Activated T-cell treated with anti-CD3 and anti-CD28 coated beads for 48 hours (primary cell): ENCODE measurements at regions not wholly inside any gene's neighbourhood (a gene's known extent, or its start where the extent isn't known, plus 50 kb on each side); places are given as distances from the start of the nearest gene placed in this dataset.
"Not testable (repeated sequence)": the region's sequence is repeated elsewhere in the genome, so short reads cannot be mapped to it uniquely, and the experiment has no call there.

Experiments
- DNase-seq: peaks from one replicate; pipeline ENCODE4 v3.0.0-alpha.2; 2020; ENCODE audit warnings: low read depth

DNA sequence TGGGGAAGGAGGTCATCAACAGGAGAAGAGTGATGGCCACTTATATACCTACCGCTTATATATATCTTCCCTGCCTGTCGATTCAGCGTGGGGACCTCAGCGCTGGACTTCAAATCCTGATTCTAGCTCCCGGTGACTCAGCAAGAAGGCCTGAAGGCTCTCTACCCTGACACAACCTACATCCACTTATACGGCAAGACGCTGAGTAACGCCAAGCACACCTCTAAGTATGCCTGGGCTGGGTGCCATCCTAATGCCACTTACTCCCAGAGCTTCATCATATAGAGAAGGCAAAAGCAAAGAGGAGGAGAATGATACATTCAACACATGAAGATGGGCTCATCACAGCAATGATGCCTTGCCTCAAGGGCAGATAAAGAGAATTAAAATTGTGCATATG is 198.3 kb downstream of the CHIC2 start:
- no peak for DNase-seq

DNA sequence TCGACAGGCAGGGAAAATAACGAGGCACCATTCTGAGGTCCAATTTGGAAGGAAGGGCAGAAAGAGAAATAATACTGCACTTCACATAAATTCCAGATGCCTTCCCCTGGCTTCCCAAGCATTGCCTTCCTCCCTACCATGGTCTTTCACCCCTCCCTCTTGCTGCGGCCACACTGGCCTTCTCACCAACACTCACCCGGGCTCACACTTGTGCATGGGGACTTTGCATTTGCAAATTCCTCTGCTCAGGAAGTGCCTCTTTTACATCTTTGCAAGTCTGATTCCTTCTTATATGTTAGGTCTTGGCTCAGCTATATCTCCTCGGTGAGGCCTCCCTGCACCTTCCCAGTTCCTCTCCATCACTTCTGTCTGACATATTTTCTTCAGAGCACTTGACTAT is 199.4 kb downstream of the CHIC2 start:
- no peak for DNase-seq

DNA sequence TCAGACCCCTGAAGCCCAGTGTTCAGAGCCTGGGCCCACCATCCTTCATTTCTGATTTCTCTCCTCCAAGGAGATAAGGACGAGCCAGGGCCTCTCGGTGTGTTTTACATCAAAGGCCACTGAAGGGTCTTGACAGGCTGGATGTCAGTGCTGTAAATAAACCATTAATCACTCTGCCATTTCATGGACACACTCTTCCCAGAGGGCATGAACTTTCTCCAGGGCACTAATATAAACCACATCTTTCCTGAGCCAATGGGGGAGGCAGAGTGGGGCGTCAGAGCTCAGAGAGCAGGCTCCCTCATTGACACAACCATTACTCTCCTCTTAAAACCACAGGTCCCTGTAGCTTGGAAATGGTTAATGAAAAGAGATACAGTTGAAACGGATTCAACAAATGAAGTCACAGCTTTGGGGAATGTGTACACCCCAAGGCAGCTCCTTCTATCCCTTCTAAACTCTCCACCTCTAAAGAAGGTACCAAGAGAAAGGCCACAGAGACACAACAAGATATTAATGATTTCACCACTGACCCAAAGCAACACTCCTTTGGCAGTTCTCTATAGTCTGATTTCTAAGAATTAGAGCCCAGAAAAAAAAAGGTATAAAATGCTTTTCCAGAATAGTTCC is 200.6 kb downstream of the CHIC2 start:
- DNase-seq = no peak

DNA sequence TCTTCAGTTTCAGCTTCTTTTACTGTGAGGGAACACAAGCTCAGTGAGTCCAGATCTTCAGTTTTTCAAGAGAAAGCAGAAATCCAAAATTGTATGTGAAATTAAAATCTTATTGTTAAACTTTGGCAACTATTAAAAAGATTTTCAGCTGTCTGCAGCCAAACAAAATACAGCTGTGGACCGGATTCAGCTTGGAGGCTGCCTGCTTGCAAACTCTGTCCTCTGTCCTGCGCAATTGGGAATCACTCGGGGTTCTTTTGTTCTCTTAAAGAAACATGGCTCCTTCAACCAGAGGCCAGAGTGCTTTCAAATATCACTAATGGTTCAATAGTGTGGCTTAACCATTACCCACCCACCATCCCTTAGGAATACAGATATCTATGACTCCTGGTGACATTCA is 201.2 kb downstream of the CHIC2 start:
- DNase-seq = no peak

DNA sequence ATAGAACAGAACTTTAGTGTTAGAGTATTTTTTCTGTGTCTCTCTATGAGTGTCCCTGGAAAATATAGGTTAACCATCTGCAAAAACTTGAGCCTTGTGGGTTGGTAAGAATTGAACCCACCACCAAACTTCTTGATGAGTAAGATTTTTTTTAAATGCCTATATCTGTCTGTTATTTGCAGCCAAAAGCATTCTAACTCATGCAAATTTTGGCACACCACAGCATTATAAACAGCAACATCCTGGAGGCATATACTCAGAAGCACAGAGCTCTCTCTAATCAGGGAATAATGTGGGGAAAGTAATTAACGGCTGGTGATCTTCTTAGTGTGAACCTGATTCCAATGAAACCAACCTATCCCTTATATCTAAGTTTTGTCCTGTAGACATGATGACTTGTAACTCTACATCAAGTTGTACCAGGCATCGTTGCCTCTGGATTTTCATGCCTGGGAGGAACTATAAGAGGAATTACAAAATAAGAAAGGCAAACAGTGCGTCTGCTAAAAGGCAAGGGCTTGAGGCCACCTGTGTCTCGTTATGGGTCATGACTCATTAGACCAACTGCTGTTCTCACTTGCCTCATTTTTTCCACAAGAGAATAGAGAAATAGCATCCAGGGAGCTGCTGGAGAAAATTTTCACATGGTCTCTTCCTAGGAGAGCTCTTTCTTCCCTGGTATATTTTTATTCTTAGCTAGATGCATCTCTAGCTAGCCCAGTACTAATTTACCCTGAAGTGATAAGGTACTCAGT is 202.4 kb downstream of the CHIC2 start:
- no peak for DNase-seq

DNA sequence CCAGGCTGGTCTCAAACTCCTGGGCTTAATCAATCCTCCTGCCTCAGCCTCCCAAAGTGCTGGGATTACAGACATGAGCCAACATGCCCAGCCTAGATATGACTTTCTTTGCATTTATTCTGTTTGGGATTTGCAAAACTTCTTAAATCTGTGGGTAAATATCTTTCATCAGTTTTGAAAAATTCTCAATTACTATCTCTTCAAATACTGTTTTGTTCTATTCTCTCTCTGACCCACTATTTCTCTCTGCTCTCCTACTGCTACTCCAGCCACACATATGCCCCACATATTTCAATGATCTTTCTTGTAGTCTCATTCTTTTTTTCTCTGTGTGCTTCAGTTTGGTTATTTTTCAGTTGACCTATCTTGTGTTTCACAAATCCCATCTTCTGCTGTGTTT is 205.1 kb downstream of the CHIC2 start:
- DNase-seq = no peak

DNA sequence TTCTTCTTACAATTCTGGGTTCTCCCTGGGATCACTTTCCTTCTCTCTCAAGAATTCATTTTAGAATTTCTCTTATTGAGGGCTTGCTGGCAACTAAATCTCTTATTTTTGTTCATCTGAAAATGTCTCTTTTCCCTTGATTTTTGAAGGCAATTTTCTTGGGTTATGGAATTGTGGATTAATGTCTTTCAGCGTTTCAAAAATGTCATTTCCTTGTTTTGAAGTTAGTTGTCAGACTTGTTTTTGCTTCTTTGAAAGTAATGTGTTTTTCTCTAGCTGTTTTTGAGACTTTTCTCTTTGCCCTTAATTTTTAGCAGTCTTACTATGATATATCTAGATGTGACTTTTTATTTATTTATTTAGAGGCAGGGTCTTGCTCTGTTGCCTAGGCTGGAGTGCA is 205.7 kb downstream of the CHIC2 start:
- DNase-seq = no peak

DNA sequence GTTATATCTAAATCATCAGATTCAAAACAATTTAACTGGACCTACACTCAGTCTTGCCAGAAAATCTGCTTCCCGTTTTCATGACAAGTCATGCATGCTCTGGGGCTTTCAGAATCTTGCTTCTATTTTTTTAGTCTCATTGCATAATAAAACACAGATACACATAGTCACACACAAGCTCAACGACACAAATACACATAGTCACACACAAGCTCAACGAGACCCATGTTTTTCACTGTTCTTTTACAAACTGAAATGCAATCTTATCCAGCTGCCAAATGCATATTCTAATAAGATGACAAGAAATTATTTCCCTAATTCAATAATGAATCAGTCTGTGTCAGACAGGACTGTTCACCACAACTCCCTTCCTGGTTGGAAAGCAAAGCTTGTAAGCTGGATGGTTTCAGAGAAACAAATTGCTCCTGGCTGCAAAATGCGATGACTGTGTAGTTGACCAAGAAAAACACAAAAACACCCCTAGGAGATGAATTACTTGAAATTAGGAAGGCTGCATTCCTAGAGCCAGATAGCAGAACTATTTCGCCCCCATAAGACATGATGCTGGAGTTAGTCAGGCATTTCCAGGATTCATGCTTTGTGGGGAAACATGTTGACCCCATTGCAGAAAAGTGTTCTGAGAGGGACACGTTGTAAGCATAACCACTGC is 208.7 kb downstream of the CHIC2 start:
- no peak for DNase-seq

DNA sequence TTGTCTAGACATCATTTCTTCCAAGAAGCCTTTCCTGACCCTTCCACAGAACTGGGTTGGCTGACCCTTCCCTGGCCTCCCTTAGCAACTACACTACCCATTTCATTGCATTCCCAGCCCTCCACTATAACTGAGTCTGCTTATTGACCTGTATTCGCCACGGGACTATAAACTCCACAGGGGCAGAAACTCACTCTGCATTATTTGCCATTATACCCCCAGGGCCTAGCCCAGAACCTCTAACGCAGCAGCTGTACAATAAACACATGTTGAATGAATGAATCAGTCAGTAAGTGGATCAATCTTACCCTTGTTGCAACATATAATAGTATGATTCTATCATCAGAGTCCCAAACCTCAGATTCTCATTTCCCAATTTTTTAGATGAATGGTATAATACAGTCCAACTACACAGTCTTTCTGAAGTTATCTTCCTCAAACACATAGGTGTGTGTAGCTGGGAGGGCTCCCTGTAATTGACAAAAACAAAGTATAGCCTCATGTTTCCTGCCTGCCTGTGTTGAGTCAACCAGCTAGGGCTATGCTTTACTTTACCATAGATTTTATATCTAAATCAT is 209.3 kb downstream of the CHIC2 start:
- no peak for DNase-seq

DNA sequence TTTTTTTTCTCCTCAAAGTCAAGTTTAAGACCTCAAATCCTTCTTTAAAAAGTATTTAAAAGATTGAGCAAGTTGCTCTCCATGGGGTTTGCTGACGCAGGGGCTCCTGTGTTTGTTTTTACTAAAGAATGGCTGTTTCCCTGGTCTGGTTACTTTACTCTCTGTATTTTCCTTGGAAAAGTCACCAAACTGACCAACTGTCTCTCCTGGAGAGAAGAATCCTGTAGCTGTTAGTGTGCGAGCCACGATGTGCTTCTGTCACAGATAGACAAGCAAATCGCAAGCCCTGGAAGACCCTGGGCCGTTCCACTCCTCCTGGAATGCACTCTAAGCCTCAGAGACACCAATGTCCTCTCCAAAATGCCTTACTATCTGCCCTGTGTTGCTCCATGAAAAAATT is 212.1 kb downstream of the CHIC2 start:
- DNase-seq = no peak

DNA sequence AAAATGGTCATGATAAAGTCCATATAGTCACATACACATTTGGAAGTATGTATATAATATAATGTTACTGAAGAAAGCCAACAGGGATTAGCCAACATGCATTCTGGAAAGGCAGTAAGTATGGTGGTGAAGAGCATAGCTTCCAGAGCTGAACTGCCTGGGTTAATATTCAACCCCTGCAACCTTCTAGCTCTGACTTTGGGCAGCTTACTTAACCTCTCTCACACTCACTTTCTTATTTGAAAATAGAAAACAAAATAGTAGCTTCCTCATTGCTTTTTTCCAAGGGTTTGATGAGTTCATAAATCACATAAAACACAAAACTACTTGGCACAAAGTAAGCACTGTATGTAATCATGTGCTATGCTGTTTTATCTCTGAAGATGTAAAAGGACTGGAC is 216.4 kb downstream of the CHIC2 start:
- DNase-seq = no peak

DNA sequence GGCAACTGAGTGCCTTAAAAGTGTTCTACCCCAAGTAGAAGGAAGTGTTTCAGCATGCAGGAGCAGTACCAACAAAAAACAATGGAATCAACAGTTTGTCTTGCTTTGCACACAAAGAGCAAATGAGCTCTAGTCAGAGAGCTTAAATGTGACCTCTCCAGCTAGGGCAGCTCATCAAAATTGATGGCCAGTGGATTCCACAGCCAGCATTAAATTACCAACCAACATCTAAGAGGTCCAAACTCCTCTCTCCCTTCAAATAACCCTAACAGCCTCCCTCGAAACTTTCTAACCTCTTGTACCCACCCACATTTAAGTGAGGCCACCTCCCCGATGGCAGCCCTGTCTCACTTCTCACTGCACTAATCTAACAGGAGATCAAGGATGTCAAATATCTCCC is 219.9 kb downstream of the CHIC2 start:
- no peak for DNase-seq

DNA sequence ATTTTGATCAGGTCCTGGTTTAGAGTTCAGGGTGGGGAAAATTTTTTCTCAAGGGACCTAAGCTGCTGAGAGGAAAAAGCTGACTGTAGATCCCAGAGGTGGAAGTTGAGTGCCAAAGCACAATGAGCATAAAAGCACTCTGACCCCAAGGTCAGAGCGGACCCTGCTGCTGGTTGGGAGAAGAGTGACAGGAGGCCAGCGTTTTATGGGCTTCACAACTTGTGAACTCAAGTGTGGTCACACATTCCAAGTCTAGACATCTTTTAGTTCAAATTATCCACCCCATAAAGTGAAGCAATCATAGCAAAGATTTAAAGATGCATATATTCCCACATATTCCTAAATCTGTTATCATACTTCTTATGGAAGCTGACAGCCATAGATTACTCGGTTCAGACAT is 220.3 kb downstream of the CHIC2 start:
- no peak for DNase-seq

DNA sequence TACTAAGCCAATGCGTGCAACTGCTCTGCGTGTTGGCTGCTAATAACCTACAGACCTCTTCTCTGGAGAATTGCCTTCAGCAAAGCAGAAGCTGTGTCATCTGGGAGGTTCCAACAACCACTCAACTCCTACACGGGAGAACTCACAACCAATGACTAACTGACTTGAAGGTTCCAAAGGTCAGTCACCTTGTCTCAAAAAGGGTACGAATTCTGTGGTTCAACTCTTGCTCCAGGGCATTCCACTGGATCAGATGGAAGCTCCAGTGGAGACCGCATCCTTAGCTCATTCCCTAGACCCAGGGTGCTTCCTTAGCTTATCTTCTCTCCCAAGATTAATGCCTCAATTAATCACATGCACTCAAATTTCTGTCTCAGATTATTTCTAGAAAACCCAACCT is 222.7 kb downstream of the CHIC2 start:
- no peak for DNase-seq

DNA sequence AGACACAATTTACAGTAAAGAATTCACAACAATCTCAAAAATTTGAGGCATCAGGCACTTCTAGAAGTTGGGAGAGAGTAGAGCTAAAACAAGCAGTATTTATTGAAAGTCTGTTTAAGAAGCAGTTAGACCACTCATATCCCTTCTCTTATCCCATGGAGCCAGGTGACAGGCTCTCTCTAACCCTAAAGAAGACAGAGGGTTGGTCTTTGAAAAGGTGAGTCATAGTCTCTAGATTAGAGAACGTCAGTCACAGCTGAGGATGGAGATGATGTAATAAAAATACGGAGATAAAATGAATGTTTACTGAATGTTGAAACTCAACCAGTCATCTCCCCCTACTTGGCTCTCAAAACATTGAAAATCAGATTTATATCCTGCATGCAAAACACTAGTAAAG is 223.8 kb downstream of the CHIC2 start:
- no peak for DNase-seq

DNA sequence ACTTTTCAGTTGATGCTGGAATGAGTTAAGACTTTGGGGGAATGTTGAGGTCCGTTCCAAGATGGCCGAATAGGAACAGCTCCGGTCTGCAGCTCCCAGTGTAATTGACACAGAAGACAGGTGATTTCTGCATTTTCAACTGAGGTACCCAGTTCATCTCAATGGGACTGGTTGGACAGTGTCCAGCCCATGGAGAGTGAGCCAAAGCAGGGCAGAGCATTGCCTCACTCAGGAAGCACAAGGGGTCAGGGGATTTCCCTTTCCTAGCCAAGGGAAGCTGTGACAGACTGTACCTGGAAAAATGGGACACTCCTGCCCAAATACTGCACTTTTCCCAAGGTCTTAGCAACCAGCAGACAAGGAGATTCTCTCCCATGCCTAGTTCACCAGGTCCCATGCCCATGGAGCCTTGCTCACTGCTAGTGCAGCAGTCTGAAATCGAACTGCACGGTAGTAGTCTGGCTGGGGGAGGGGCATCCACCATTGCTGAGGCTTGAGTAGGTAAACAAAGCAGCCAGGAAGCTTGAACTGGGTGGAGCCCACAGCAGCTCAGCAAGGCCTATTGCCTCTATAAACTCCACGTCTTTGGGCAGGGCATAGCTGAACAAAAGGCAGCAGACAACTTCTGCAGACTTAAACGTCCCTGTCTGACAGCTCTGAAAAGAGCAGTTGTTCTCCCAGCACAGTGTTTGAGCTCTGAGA is 231.0 kb downstream of the CHIC2 start:
- DNase-seq = not testable (repeated sequence)

DNA sequence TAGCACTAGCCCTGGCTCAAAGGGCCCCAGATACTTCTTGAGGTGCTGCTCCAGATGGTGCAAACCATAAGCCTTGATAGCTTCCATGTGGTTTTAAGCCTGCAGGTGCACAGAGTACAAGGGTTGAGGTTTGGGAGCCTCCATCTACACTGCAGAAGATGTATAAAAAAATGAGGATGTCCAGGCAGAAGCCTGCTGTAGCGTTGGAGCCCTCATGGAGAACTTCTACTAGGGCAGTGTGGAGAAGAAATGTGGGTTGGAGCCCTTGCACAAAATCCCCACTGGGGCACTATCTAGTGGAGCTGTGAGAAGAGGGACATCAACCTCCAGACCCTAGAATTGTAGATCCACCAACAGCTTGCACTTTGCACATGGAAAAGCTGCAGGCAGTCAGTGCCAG is 231.9 kb downstream of the CHIC2 start:
- DNase-seq = no peak

DNA sequence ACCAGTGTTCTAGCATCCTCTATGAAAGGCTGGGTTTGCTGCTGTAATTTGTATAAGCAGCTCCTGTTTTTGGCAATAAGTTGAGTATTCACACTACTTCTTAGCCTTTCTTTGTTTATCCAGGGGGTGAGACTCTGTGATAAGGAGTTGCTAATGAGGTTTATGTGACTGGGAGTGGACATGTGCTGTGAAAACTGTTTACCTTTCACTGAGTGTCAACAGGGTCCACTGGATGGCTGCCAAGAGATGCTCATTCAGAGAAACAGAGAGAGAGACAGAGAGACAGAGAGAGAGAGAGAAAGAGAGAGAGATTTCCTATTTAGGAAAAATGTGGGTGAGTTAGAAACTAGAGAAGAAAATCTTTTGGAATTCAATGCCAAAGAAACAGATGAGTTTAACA is 233.9 kb downstream of the CHIC2 start:
- DNase-seq = no peak

DNA sequence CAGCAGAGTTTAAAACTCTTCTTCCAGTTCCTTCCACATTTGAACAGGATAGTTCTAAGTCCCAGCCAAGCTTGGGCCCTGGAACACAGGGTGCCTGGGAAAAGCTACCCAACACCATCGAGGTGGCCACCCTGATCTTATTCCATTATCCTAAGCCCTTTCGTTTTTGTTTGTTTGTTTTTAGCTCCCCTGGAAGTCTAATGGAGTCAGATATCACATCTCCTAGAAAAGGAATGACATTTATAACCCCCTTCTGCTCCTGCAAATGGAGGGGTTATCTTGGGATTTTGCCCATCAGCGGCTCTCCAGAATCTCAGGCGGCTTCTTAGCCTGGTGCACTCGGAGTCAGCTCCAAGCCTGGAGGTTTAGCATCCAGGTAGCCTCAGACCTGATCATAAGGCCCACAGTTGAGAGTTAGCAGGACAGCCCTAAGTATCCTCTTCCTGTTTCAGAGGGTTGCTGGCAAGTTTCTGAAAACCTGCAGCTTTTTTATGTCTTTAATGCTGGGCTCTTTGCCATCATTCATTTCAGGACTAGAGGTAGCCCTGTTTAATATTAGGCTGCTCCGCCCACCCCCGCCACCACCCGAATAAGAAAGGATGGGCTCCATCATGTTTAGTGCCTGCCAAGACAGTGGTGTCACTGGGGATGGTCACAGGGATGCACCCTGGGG is 230.0 kb upstream of the LNX1 start:
- DNase-seq = no peak

DNA sequence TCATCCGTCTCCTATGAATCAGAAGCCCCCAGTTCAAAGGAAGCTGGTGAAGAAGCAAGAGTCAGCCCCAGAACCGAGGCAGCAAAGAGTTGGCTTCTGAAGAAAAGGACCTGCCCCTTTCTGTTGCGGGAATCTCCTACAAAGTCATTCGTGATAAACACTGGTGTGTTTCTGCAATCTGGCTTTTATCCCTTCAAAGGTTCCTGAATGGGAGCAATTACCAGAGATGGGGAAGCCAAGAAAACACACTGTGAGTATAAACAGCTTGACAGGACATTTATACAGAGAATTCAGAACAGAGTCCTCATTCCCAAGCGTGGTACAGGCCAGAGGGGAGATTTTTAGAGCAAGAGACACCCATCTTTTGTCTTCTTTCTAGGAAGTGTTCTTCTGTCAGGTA is 226.8 kb upstream of the LNX1 start:
- no peak for DNase-seq

DNA sequence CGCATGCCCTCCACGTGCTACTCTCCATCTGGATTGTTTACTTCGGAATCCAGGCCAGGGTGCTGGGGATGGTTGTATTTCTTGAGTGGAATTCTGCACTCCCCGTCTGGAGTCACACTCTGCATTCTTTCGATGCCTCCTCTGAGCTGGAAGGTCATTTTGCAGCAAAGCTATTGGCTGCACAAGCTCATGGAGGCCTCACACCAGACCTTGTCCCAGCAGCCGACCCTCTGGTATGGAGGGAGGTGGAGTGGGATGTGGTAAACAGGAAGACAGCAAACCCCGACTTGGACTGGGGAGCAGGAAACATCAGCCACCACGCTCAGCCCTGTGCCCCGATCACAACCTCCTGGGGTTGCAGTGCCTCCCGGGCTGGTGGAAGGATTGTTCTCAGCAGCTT is 225.3 kb upstream of the LNX1 start:
- no peak for DNase-seq

DNA sequence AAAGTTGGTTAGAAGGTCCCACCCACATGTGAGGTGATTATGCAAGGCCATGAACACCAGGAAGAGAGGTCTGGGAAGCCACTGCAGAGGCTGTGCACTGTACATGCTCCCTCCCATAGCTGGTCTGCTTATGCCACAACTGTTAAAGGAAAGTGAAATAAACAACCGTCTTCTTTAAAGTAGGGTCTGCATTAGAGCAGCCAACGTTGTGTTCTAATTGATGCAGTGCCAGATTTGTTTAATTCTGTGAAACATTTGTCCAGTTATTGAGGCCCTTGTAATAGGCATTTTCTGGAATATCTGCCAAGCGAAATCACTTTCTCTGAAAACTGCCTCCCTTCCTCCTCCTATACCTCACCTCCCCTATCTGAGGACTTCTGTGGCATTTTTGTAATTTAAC is 224.0 kb upstream of the LNX1 start:
- DNase-seq = no peak
